Right ventricle myocardium inferior (tissue), 1 donor: ENCODE measurements at regions not wholly inside any gene's neighbourhood (a gene's known extent, or its start where the extent isn't known, plus 50 kb on each side); places are given as distances from the start of the nearest gene placed in this dataset.

Experiments
- ATAC-seq: fragments of 200-7000 bp; cut with Tn5 transposase; one replicate; pipeline ENCODE4 v1.9.1; 2020; ENCODE audit warnings: mild to moderate bottlenecking, moderate library complexity
- DNase-seq: peaks from one replicate; pipeline ENCODE4 v3.0.0; 2021; ENCODE audit errors: missing footprints
- intact Hi-C: fragments of 100-400 bp; cut with DNase I; formaldehyde crosslinking; loops from one replicate; pipeline ENCODE4 v1.11.0; 2022
- donor health status: DM: no; HTN: yes; CAD: no; lungs with severe emphysema.

DNA sequence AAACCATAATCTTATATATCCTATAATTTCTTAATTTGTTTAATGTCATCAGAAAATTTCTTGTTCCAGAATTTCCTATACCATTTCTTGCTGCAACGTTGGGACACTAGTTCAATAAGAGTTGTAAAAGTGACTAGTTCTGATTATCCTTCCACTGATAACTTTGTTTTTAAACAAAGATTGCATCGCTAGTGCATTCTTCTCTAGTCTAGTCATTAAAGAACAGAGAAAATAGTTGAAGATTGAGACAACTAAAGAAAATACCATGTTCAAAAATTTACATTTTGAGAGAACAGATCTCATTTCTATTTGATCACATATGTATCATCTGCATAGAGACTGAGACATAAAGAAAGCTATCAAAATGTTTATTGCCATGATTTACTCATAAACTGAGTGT, 1888.2 kb downstream of the EFNA5 start:
- intact Hi-C loops: no loop called here

GRCh38 chr5:105773241-105773640, 1897.5 kb downstream of the EFNA5 start:
- ATAC-seq: no peak
- intact Hi-C loops: no loop called here
- no peak for DNase-seq

More for the DNA sequence above, 1888.2 kb downstream of the EFNA5 start:
- DNase-seq (no peak), ATAC-seq (no peak)

DNA sequence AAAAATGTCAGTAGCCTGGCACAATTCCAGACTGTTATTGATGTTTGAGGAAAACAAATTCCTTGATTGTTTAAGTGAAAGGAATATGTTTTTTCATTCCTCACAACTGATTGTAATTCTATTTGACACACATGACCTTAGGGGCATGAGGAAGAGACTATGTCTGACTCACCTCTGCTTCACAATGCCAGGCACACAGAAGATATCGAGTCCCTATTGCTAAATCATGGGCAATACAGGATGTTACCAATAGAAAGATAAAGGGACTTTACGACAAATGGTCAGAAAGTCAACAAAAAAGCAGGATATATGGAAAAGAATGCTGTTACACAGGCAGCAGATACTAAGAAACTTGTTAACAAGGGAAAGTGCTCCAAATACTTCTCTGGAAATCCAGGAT, 1903.5 kb downstream of the EFNA5 start:
- DNase-seq (no peak), ATAC-seq (no peak)
- intact Hi-C loops: no loop called here

- intact Hi-C loops: no loop called here
- no peak for DNase-seq
- ATAC-seq: no peak
Observed at GRCh38 chr5:105762728-105763127, 1908.0 kb downstream of the EFNA5 start.

DNA sequence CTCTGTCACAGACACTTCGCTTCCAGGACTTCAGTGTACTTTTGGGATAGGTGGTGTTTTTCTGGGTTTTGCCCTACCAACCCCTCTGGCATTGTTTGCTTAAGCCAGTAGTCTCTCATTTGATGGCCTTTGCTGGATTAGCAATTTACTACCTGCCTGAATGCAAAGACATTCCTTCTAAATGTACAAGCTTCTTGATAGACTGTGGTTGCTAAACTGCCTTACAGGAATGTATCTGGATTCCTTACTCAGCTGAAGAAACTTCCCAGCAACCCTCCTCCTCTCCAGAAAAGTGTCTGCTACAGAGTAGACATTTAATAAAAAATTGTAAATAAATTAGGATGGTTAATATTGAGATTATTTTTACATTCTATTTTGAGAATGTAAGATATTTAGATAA, 1916.7 kb downstream of the EFNA5 start:
- intact Hi-C loops: no loop called here
- DNase-seq (no peak), ATAC-seq (no peak)

GRCh38 chr5:105752801-105753200, 1917.9 kb downstream of the EFNA5 start:
- ATAC-seq: no peak

GRCh38 chr5:105751908-105752307, 1918.8 kb downstream of the EFNA5 start:
- DNase-seq (no peak), ATAC-seq (no peak)
- intact Hi-C loops: no loop called here

More at GRCh38 chr5:105752801-105753200, 1917.9 kb downstream of the EFNA5 start:
- intact Hi-C loops: no loop called here
- DNase-seq: no peak

DNA sequence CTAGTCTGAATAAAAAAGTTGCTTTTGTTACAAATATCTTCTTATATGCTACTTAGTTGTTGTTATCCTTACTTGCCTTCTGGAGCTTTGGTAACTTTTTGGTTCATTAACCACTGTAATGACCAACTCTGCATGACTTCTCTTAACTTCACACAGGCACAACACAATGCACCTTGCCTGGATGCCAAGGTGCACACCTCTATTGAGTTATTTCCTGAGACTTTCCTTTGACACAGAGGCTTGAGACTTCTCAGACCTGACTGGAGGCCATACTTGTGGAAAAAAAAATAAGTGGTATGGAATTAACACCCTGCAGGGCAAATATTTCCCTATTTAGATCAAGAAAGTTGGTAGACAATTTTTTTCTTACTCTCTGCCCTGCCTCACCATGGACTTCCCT, 1925.6 kb downstream of the EFNA5 start:
- intact Hi-C loops: no loop called here
- no peak for ATAC-seq
- DNase-seq: no peak

GRCh38 chr5:105740242-105740641, 1930.5 kb downstream of the EFNA5 start:
- intact Hi-C loops: no loop called here
- ATAC-seq: no peak

GRCh38 chr5:105739732-105740131, 1931.0 kb downstream of the EFNA5 start:
- intact Hi-C loops: no loop called here
- ATAC-seq (no peak), DNase-seq (no peak)

More at GRCh38 chr5:105740242-105740641, 1930.5 kb downstream of the EFNA5 start:
- DNase-seq: no peak

GRCh38 chr5:105735704-105736103, 1935.0 kb downstream of the EFNA5 start:
- DNase-seq: no peak
- ATAC-seq: no peak
- intact Hi-C loops: no loop called here

DNA sequence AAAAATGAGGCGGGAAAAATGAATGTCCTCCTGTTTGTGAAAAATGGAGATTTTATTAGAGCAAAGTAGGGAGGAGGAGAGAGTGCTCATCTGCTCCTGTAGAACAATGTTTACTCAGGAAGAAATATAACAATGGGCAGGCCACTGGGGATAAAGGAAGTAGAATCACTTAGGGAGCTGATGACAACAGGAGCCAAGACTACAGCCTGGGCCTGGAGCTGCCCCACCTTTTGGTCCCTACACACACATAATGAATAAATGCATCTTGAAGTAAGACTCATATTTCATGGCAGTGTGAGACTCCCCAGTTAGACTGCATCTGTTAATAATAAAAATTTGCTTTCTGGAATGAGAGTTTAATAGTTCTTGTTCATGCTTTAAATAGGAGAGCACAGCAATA, 1939.8 kb downstream of the EFNA5 start:
- ATAC-seq (no peak), DNase-seq (no peak)
- intact Hi-C loops: no loop called here

DNA sequence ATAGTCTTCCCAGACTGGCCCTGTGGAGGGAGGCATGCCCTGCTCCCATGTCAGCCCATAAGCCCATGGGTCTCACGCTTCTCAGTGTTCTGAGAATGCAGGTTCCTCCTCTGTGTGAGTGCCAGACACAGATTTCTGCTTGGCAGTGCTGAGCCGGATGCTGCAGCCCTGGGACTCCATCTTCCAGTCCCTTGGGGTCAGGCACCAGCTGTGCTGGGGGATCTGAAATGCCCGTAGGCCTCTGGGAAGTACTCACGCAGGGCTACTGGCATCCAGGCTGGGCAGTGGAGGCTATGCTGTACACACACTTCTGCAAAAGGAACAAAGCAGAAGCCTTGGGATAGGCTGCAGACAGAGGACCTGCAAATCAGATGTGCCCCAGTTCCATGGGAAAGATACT, 1944.6 kb downstream of the EFNA5 start:
- intact Hi-C loops: no loop called here
- DNase-seq: no peak
- ATAC-seq: no peak

- intact Hi-C loops: no loop called here
- DNase-seq: no peak
- no peak for ATAC-seq
Observed at GRCh38 chr5:105708442-105708841, 1962.3 kb downstream of the EFNA5 start.

GRCh38 chr5:105702323-105702722, 1968.4 kb downstream of the EFNA5 start:
- intact Hi-C loops: no loop called here
- no peak for ATAC-seq

DNA sequence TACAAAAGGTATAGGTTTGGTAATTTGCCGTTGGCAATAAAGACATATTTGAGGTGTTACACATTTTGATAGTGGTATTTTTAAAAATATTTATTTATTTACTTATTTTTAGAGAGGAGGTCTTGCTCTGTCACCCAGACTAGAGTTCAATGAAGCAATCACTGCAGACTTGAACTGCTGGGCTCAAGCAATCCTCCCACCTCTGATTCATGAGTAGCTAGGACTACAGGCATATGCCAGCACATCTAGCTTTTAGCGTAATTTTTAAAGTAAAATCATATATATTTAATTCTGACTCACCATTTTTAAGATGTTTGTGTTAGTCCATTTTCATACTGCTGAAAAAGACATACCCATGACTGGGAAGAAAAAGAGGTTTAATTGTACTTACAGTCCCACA, 1974.3 kb downstream of the EFNA5 start:
- no peak for DNase-seq
- no peak for ATAC-seq
- intact Hi-C loops: no loop called here

More at GRCh38 chr5:105702323-105702722, 1968.4 kb downstream of the EFNA5 start:
- no peak for DNase-seq

DNA sequence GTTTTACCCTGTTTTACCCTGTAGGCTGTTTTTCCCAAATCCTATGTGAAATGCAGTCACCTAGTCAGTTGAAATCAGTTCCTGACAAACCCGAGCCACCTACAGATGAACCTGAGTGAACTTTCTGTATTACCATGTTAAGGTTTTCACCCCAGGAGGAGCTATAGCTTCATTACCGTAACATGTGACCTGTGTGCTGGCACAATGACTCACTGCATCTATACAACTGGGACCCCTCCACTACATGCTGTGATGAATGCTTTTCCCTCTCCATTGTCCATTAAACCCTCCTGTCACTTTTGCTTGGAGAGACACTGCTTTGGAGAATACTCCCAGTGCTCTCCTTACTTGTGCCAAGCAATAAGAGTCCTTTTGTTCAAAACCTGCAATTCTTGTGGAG, 1974.8 kb downstream of the EFNA5 start:
- ATAC-seq (no peak), DNase-seq (no peak)
- intact Hi-C loops: no loop called here

DNA sequence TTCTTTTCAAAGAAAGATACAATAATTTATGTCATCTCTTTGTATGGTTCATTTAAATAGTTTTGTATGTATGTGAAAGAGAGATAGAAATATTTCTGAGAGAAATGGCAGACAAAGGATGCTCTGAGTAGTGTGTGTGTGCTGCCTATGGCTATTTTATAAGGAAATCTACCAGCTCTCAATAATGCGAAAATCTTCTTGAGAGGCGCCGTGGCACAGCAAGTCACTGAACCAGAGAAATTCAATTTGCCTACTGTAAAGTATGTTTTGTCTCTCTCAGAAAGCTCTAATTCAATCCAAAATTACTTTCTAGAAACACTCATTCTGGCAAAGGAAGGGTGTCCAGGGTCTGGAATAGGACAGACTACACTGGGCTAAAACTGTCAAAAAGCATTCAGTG, 1981.1 kb downstream of the EFNA5 start:
- DNase-seq (no peak), ATAC-seq (no peak)
- intact Hi-C loops: no loop called here

GRCh38 chr5:105688227-105688792, 1982.4 kb downstream of the EFNA5 start:
- DNase-seq: no peak
- ATAC-seq: no peak

DNA sequence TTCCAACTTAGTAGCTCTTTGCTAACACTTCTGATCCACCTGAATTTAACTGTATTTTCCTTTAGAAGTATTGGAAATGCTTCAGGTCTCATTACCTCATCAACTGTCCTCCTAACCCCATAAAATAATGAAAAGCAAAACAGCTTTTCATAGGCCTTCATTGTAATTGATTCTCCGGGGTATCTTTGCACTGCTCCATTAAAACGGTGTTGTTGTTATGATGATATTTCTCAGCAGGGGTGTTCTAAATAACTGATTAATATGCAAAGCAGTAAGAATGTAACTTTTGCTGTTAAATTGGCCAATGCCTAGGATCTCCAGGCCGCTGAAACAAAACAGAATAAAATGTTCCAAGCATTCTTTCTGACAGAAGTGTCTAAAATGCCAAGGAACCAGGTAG, 1983.2 kb downstream of the EFNA5 start:
- DNase-seq (no peak), ATAC-seq (no peak)
- intact Hi-C loops: no loop called here

More at GRCh38 chr5:105688227-105688792, 1982.4 kb downstream of the EFNA5 start:
- intact Hi-C loops: no loop called here

GRCh38 chr5:105685884-105686283, 1984.9 kb downstream of the EFNA5 start:
- intact Hi-C loops: no loop called here
- ATAC-seq: no peak
- no peak for DNase-seq
